Keratinocyte (primary cell): ENCODE measurements at regions not wholly inside any gene's neighbourhood (a gene's known extent, or its start where the extent isn't known, plus 50 kb on each side); places are given as distances from the start of the nearest gene placed in this dataset.

Source experiments
- DNase-seq: peaks from one replicate; pipeline ENCODE4 v3.0.0-alpha.2; 2011; ENCODE audit warnings: low read depth, missing footprints, low spot score
- FAIRE-seq: peaks from 2 replicates; lab custom pipeline; 2011; peaks lifted over from hg19 to GRCh38; lab: Jason Lieb, UNC
- H2AFZ ChIP-seq: 2 replicates; pipeline ENCODE4 v1.6.0; 2012; ENCODE audit warnings: low read length, control low read depth, inconsistent platforms; ENCODE audit not compliant: control insufficient read depth
- H3K27ac ChIP-seq: 2 replicates; pipeline ENCODE4 v1.5.1; 2011; ENCODE audit warnings: low read length; ENCODE audit not compliant: control insufficient read depth, insufficient read depth
- H3K27me3 ChIP-seq: 3 replicates; pipeline ENCODE4 v1.6.0; 2011; ENCODE audit warnings: low read length; ENCODE audit not compliant: control insufficient read depth, insufficient read depth; ENCODE audit errors: extremely low read depth
- H3K36me3 ChIP-seq, 2 experiments: 2 replicates in 1 of 2; 3 replicates in 1 of 2; pipeline ENCODE4 v1.5.1; 2011; ENCODE audit warnings: low read length in 2 of 2, mild to moderate bottlenecking in 1 of 2; ENCODE audit not compliant: control insufficient read depth in 2 of 2, insufficient read depth in 2 of 2; ENCODE audit errors: extremely low read depth in 1 of 2
- H3K4me1 ChIP-seq: 3 replicates; pipeline ENCODE4 v1.5.1; 2011; ENCODE audit warnings: low read length; ENCODE audit not compliant: control insufficient read depth, insufficient read depth; ENCODE audit errors: extremely low read depth
- H3K4me2 ChIP-seq: 3 replicates; pipeline ENCODE4 v1.6.0; 2011; ENCODE audit warnings: low read depth, low read length; ENCODE audit not compliant: control insufficient read depth, insufficient read depth; ENCODE audit errors: extremely low read depth
- H3K4me3 ChIP-seq, 3 experiments: fragments of 200-600 bp in 1 of 3; sonication (generic) in 1 of 3; 2 replicates in 2 of 3; 3 replicates in 1 of 3; pipeline ENCODE4 v1.5.1; 2011 to 2016; ENCODE audit warnings: low read length in 3 of 3, mild to moderate bottlenecking in 3 of 3, control low read depth in 2 of 3, inconsistent platforms in 1 of 3, low read depth in 1 of 3, mixed read lengths in 1 of 3, mixed run types in 1 of 3, moderate library complexity in 1 of 3; ENCODE audit not compliant: control insufficient read depth in 2 of 3, insufficient read depth in 2 of 3; ENCODE audit errors: extremely low read depth in 1 of 3
- H3K79me2 ChIP-seq: 2 replicates; pipeline ENCODE4 v1.6.0; 2012; ENCODE audit warnings: low read length; ENCODE audit not compliant: control insufficient read depth, insufficient read depth
- H3K9ac ChIP-seq: 3 replicates; pipeline ENCODE4 v1.6.0; 2011; ENCODE audit warnings: low read length; ENCODE audit not compliant: control insufficient read depth, insufficient read depth; ENCODE audit errors: extremely low read depth
- H3K9me1 ChIP-seq: 3 replicates; pipeline ENCODE4 v1.6.0; 2011; ENCODE audit warnings: low read length; ENCODE audit not compliant: control insufficient read depth, insufficient read depth; ENCODE audit errors: extremely low read depth
- H3K9me3 ChIP-seq: 2 replicates; pipeline ENCODE4 v1.5.1; 2012; ENCODE audit warnings: low read depth, low read length; ENCODE audit not compliant: control insufficient read depth
- H4K20me1 ChIP-seq: 3 replicates; pipeline ENCODE4 v1.6.0; 2011; ENCODE audit warnings: low read length; ENCODE audit not compliant: control insufficient read depth, insufficient read depth; ENCODE audit errors: extremely low read depth
- CTCF ChIP-seq, 3 experiments: IDR thresholded peaks in 1 of 3; conservative IDR thresholded peaks in 1 of 3; optimal IDR thresholded peaks in 1 of 3; 2 replicates in 2 of 3; 3 replicates in 1 of 3; pipeline versions ENCODE3 to v1.5.1; 2011; ENCODE audit warnings: low read length in 3 of 3, mild to moderate bottlenecking in 3 of 3, moderate library complexity in 2 of 3, control low read depth in 1 of 3, inconsistent platforms in 1 of 3; ENCODE audit not compliant: insufficient read depth in 2 of 3; ENCODE audit errors: extremely low read depth in 1 of 3
- EZH2 ChIP-seq: IDR thresholded peaks from one replicate; pipeline ENCODE4 v1.6.1; 2012; ENCODE audit warnings: inconsistent platforms, mild to moderate bottlenecking, low read length, moderate library complexity
- dilution Hi-C: fragments of 300-500 bp; cut with MboI; formaldehyde crosslinking; loops from one replicate; pipeline ENCODE4 v1.7.0; 2020; ENCODE audit warnings: low sequenced_read_pairs; ENCODE audit not compliant: extremely low pct_ligation_motif_present

- Histone ChIP-seq H3K9me3 (no peaks in the 10 kb centered on the region), H3K4me2 (no peak overlapping the region)
- no peak for DNase-seq
Observed at GRCh38 chr7:79615466-79615865, 162.0 kb upstream of the MAGI2 start.

GRCh38 chr7:79612903-79613302 is 159.4 kb upstream of the MAGI2 start:
- dilution Hi-C loops: no loop called here
- Histone ChIP-seq H3K79me2 (no peaks in the 10 kb centered on the region), H3K4me2 (no peak overlapping the region), H3K9me1 (no peaks in the 10 kb centered on the region), H3K4me3 (no peak overlapping the region), H3K36me3 (no peaks in the 10 kb centered on the region), H2AFZ (no peak overlapping the region), H3K9me3 (no peaks in the 10 kb centered on the region), H3K27ac (no peak overlapping the region), H3K27me3 (no peaks in the 10 kb centered on the region), H4K20me1 (no peaks in the 10 kb centered on the region), H3K4me1 (no peaks in the 10 kb centered on the region), H3K9ac (no peak overlapping the region)
- DNase-seq (no peak), FAIRE-seq (no peak)
- TF ChIP-seq CTCF (optimal IDR thresholded peaks at IDR 0.05 in 1 of 3, IDR thresholded peaks at IDR 0.05 in 1 of 3, conservative IDR thresholded peaks at IDR 0.05 in 1 of 3; ENCODE audit: extremely low read depth in 1 of 3, insufficient read depth in 2 of 3, low read length in 3 of 3) (no peak), EZH2 (no peak)

More at GRCh38 chr7:79615466-79615865, 162.0 kb upstream of the MAGI2 start:
- Histone ChIP-seq H3K36me3 (no peaks in the 10 kb centered on the region), H3K27me3 (no peaks in the 10 kb centered on the region), H3K4me3 (no peak overlapping the region), H3K9me1 (no peaks in the 10 kb centered on the region), H3K9ac (no peak overlapping the region), H2AFZ (no peak overlapping the region), H3K27ac (no peak overlapping the region), H3K4me1 (no peaks in the 10 kb centered on the region), H3K79me2 (no peaks in the 10 kb centered on the region), H4K20me1 (no peaks in the 10 kb centered on the region)
- TF ChIP-seq CTCF (optimal IDR thresholded peaks at IDR 0.05 in 1 of 3, IDR thresholded peaks at IDR 0.05 in 1 of 3, conservative IDR thresholded peaks at IDR 0.05 in 1 of 3; ENCODE audit: extremely low read depth in 1 of 3, insufficient read depth in 2 of 3, low read length in 3 of 3): no peak
- TF ChIP-seq EZH2: no peak
- dilution Hi-C loops: no loop called here
- no peak for FAIRE-seq
